Pancreas (tissue), 10 donors: ENCODE measurements at regions not wholly inside any gene's neighbourhood (a gene's known extent, or its start where the extent isn't known, plus 50 kb on each side); places are given as distances from the start of the nearest gene placed in this dataset.

ENCODE experiments used
- ATAC-seq, 4 donors: fragments of 200-7000 bp; cut with Tn5 transposase; one replicate each; pipeline versions ENCODE4 v1.8.0 to v1.9.1; 2020; ENCODE audit warnings: mild to moderate bottlenecking in 4 of 4, moderate library complexity in 4 of 4
- DNase-seq, 6 donors: peaks; one replicate each; pipeline ENCODE4 v3.0.0-alpha.2; 2020
- FAIRE-seq: peaks from 2 replicates; lab custom pipeline; 2012; peaks lifted over from hg19 to GRCh38; lab: Jason Lieb, UNC
- H3K27ac ChIP-seq, 4 donors: fragments of 200-600 bp; sonication (generic); 1 replicate in 3 of 4; 2 replicates in 1 of 4; pipeline versions ENCODE4 v1.5.0 to v1.8.0; 2020
- H3K27me3 ChIP-seq, 4 donors: fragments of 200-600 bp; one replicate each; pipeline ENCODE4 v1.8.0; 2021
- H3K36me3 ChIP-seq, 3 donors: fragments of 200-600 bp; sonication (generic) in 1 of 3; one replicate each; pipeline versions ENCODE4 v1.5.0 to v1.8.0; 2020 to 2021
- H3K4me1 ChIP-seq, 3 donors: fragments of 200-600 bp; one replicate each; pipeline ENCODE4 v1.8.0; 2021
- H3K4me3 ChIP-seq, 4 donors: fragments of 200-600 bp; sonication (generic) in 2 of 4; one replicate each; pipeline versions ENCODE4 v1.5.0 to v1.8.0; 2020 to 2021
- H3K9me3 ChIP-seq, 4 donors: fragments of 200-600 bp; one replicate each; pipeline ENCODE4 v1.8.0; 2021
- CTCF ChIP-seq, 4 donors: fragments of 200-600 bp; sonication (generic) in 3 of 4; IDR thresholded peaks; one replicate each; pipeline versions ENCODE4 v1.5.0 to v1.8.0; 2021; ENCODE audit warnings: antibody characterized with exemption in 4 of 4
- WGBS, 2 donors: extraction: QIAGEN DNeasy Blood & Tissue Kit; methylation state at CpG; one replicate each; pipeline ENCODE4 v1.1.7; 2013; 5-methylcytosine and 5-hydroxymethylcytosine counted together
- intact Hi-C, 3 donors: fragments of 100-400 bp; cut with DNase I; formaldehyde crosslinking; loops; one replicate each; pipeline versions ENCODE4 v1.11.1 to v1.14.2; 2022
- donor health status: healthy with polysubstance abuse.
- donor health status: DM: no; HTN: no; CAD: no; lungs with moderate emphysema.
- donor health status: DM: no; HTN: no; CAD: no.
- donor health status: control.
- donor health status: control.
- donor health status: Bipolar disorder and iron deficiency.
- donor health status: DM: yes; HTN: yes; CAD: no.
- donor health status: DM: no; HTN: no; CAD: no.
- donor health status: DM: no; HTN: no; CAD: no.
- donor health status: DM: yes; HTN: yes; CAD: no.

- H3K4me1 ChIP-seq = no peaks in the 10 kb centered on the region
- no peaks in the 10 kb centered on the region for H3K27me3 ChIP-seq
- H3K27ac ChIP-seq = no peak overlapping the region
- no peak for ATAC-seq
- no peak for DNase-seq
- 65 to 73% methylated on average over 3 of the region's 3 CpGs for WGBS, 2 donors
- H3K4me3 ChIP-seq = no peak overlapping the region
- no peak for FAIRE-seq
- H3K9me3 ChIP-seq = no peaks in the 10 kb centered on the region
- no peaks in the 10 kb centered on the region for H3K36me3 ChIP-seq
- TF ChIP-seq CTCF (IDR thresholded peaks at IDR 0.05) = no peak
- intact Hi-C loops = no loop called here
Measured at GRCh38 chr10:117920956-117921355, 125.8 kb downstream of the RAB11FIP2 start.

GRCh38 chr10:117921421-117921820, 125.3 kb downstream of the RAB11FIP2 start:
- WGBS, 2 donors = 73 to 75% methylated on average over 11 of the region's 11 CpGs
- Histone ChIP-seq H3K36me3 (no peaks in the 10 kb centered on the region), H3K4me3 (no peak overlapping the region), H3K9me3 (no peaks in the 10 kb centered on the region), H3K4me1 (no peaks in the 10 kb centered on the region), H3K27me3 (no peaks in the 10 kb centered on the region), H3K27ac (no peak overlapping the region)
- TF ChIP-seq CTCF (IDR thresholded peaks at IDR 0.05) = no peak
- ATAC-seq (no peak), DNase-seq (no peak), FAIRE-seq (no peak)
- intact Hi-C loops = no loop called here

GRCh38 chr10:117924820-117925219, 121.9 kb downstream of the RAB11FIP2 start:
- no peaks in the 10 kb centered on the region for H3K4me1 ChIP-seq
- ATAC-seq (no peak), DNase-seq (no peak), FAIRE-seq (no peak)
- no peaks in the 10 kb centered on the region for H3K36me3 ChIP-seq
- intact Hi-C loops = no loop called here
- no peaks in the 10 kb centered on the region for H3K27me3 ChIP-seq
- 80% methylated on average over 8 of the region's 8 CpGs for WGBS, 2 donors
- H3K27ac ChIP-seq = no peak overlapping the region
- H3K4me3 ChIP-seq = no peak overlapping the region
- H3K9me3 ChIP-seq = no peaks in the 10 kb centered on the region
- TF ChIP-seq CTCF (IDR thresholded peaks at IDR 0.05) = no peak

- H3K36me3 ChIP-seq = no peaks in the 10 kb centered on the region
- DNase-seq (no peak), FAIRE-seq (no peak), ATAC-seq (no peak)
- 81 to 83% methylated on average over 6 of the region's 6 CpGs for WGBS, 2 donors
- intact Hi-C loops = no loop called here
- no peak overlapping the region for H3K4me3 ChIP-seq
- H3K9me3 ChIP-seq = no peaks in the 10 kb centered on the region
- TF ChIP-seq CTCF (IDR thresholded peaks at IDR 0.05) = no peak
- H3K27me3 ChIP-seq = no peaks in the 10 kb centered on the region
- no peak overlapping the region for H3K27ac ChIP-seq
- no peaks in the 10 kb centered on the region for H3K4me1 ChIP-seq
Measured at GRCh38 chr10:117925369-117925768, 121.4 kb downstream of the RAB11FIP2 start.

- intact Hi-C loops = no loop called here
- TF ChIP-seq CTCF (IDR thresholded peaks at IDR 0.05) = no peak
- no peak overlapping the region for H3K27ac ChIP-seq
- H3K4me1 ChIP-seq = no peaks in the 10 kb centered on the region
- FAIRE-seq (no peak), DNase-seq (no peak), ATAC-seq (no peak)
- no peaks in the 10 kb centered on the region for H3K9me3 ChIP-seq
- H3K36me3 ChIP-seq = no peaks in the 10 kb centered on the region
- no peak overlapping the region for H3K4me3 ChIP-seq
- H3K27me3 ChIP-seq = no peaks in the 10 kb centered on the region
- WGBS, 2 donors = 66 to 72% methylated on average over 2 of the region's 2 CpGs
Measured at GRCh38 chr10:117926491-117926890, 120.2 kb downstream of the RAB11FIP2 start.
